HEK293 (cell line): ENCODE measurements at regions not wholly inside any gene's neighbourhood (a gene's known extent, or its start where the extent isn't known, plus 50 kb on each side); places are given as distances from the start of the nearest gene placed in this dataset.

Experiments used
- CTCF ChIA-PET: fragments of 350-600 bp; formaldehyde crosslinking; extraction: SDS; loops from one replicate; lab custom pipeline; 2021; ENCODE audit warnings: antibody characterized with exemption; lab: Yijun Ruan, JAX
- POLR2A ChIA-PET: fragments of 300-600 bp; formaldehyde crosslinking; extraction: SDS; loops from one replicate; lab custom pipeline; 2020; ENCODE audit warnings: antibody characterized with exemption, inconsistent platforms; lab: Yijun Ruan, JAX
- H3K27ac ChIP-seq: fragments of 200-500 bp; sonication (Bioruptor generic); 2 replicates; pipeline ENCODE4 v1.5.1; 2014; ENCODE audit warnings: low read depth, low read length, control low read depth, inconsistent platforms; ENCODE audit errors: extremely low read depth
- H3K36me3 ChIP-seq, 2 experiments: fragments of 200-500 bp in 1 of 2; sonication (Bioruptor generic) in 1 of 2; 1 replicate in 1 of 2; 2 replicates in 1 of 2; pipeline ENCODE4 v1.5.1; 2014 to 2017; ENCODE audit warnings: inconsistent platforms in 2 of 2, low read length in 2 of 2; ENCODE audit not compliant: control insufficient read depth in 2 of 2, insufficient read depth in 1 of 2
- H3K4me1 ChIP-seq: fragments of 200-500 bp; sonication (Bioruptor generic); 2 replicates; pipeline ENCODE4 v1.5.1; 2014; ENCODE audit warnings: mild to moderate bottlenecking, low read length, inconsistent platforms; ENCODE audit not compliant: control insufficient read depth, insufficient read depth
- H3K4me3 ChIP-seq: 2 replicates; pipeline ENCODE4 v1.5.1; 2011; ENCODE audit warnings: low read depth, mild to moderate bottlenecking, control low read depth, low read length, moderate library complexity
- H3K9me3 ChIP-seq: fragments of 200-500 bp; sonication (Bioruptor generic); 2 replicates; pipeline ENCODE4 v1.5.1; 2014; ENCODE audit warnings: low read depth, low read length, inconsistent platforms; ENCODE audit not compliant: control insufficient read depth, insufficient read depth
- AEBP2 ChIP-seq: fragments of 450-650 bp; formaldehyde crosslinking; IDR thresholded peaks from 2 replicates; pipeline ENCODE4 v1.5.1; 2016; ENCODE audit warnings: missing biosample characterization, missing genetic modification characterization, borderline replicate concordance
- ELK4 ChIP-seq: IDR thresholded peaks from 2 replicates; pipeline ENCODE4 v1.6.1; 2011; ENCODE audit warnings: mild to moderate bottlenecking, low read depth, low read length, borderline replicate concordance
- FEZF1 ChIP-seq: fragments of 450-650 bp; formaldehyde crosslinking; IDR thresholded peaks from 2 replicates; pipeline ENCODE4 v1.5.1; 2016; ENCODE audit warnings: missing biosample characterization, missing genetic modification characterization
- KLF7 ChIP-seq: fragments of 450-650 bp; formaldehyde crosslinking; IDR thresholded peaks from 2 replicates; pipeline ENCODE4 v1.5.1; 2016; ENCODE audit warnings: missing biosample characterization, missing genetic modification characterization, borderline replicate concordance
- OSR2 ChIP-seq: fragments of 450-650 bp; formaldehyde crosslinking; IDR thresholded peaks from 2 replicates; pipeline ENCODE4 v1.5.1; 2016; ENCODE audit warnings: missing biosample characterization, missing genetic modification characterization
- PRDM6 ChIP-seq: fragments of 450-650 bp; formaldehyde crosslinking; IDR thresholded peaks from 2 replicates; pipeline ENCODE4 v1.5.1; 2017; ENCODE audit warnings: missing biosample characterization, missing genetic modification characterization
- SP3 ChIP-seq: fragments of 450-650 bp; formaldehyde crosslinking; IDR thresholded peaks from 2 replicates; pipeline ENCODE4 v1.5.1; 2016; ENCODE audit warnings: missing biosample characterization, missing genetic modification characterization
- WT1 ChIP-seq: fragments of 450-650 bp; formaldehyde crosslinking; IDR thresholded peaks from 2 replicates; pipeline ENCODE4 v1.5.1; 2016; ENCODE audit warnings: missing biosample characterization, missing genetic modification characterization
- ZBTB8A ChIP-seq: fragments of 450-650 bp; formaldehyde crosslinking; IDR thresholded peaks from 2 replicates; pipeline ENCODE4 v1.5.1; 2016; ENCODE audit warnings: missing biosample characterization, missing genetic modification characterization
- ZFP69B ChIP-seq: fragments of 450-650 bp; formaldehyde crosslinking; IDR thresholded peaks from 2 replicates; pipeline ENCODE4 v1.5.1; 2016; ENCODE audit warnings: missing biosample characterization, missing genetic modification characterization
- ZIC2 ChIP-seq: fragments of 450-650 bp; formaldehyde crosslinking; IDR thresholded peaks from 2 replicates; pipeline ENCODE4 v1.5.1; 2016; ENCODE audit warnings: missing biosample characterization, missing genetic modification characterization
- ZNF112 ChIP-seq: fragments of 450-650 bp; formaldehyde crosslinking; IDR thresholded peaks from 2 replicates; pipeline ENCODE4 v1.5.0; 2017; ENCODE audit warnings: missing biosample characterization, missing genetic modification characterization
- ZNF133 ChIP-seq: fragments of 450-650 bp; formaldehyde crosslinking; IDR thresholded peaks from 2 replicates; pipeline ENCODE4 v1.5.1; 2016; ENCODE audit warnings: missing biosample characterization, missing genetic modification characterization
- ZNF202 ChIP-seq: fragments of 450-650 bp; formaldehyde crosslinking; IDR thresholded peaks from 2 replicates; pipeline ENCODE4 v1.5.1; 2016; ENCODE audit warnings: missing biosample characterization, missing genetic modification characterization, borderline replicate concordance
- ZNF223 ChIP-seq: fragments of 450-650 bp; formaldehyde crosslinking; IDR thresholded peaks from 2 replicates; pipeline ENCODE4 v1.5.1; 2016; ENCODE audit warnings: missing biosample characterization, missing genetic modification characterization
- ZNF280C ChIP-seq: fragments of 450-650 bp; formaldehyde crosslinking; IDR thresholded peaks from 2 replicates; pipeline ENCODE4 v1.5.1; 2016; ENCODE audit warnings: missing biosample characterization, missing genetic modification characterization
- ZNF324 ChIP-seq: fragments of 450-650 bp; formaldehyde crosslinking; IDR thresholded peaks from 2 replicates; pipeline ENCODE4 v1.5.1; 2016; ENCODE audit warnings: missing biosample characterization, missing genetic modification characterization
- ZNF391 ChIP-seq: fragments of 450-650 bp; formaldehyde crosslinking; IDR thresholded peaks from 2 replicates; pipeline ENCODE4 v1.5.1; 2016; ENCODE audit warnings: low read depth, missing biosample characterization, missing genetic modification characterization, borderline replicate concordance
- ZNF48 ChIP-seq: fragments of 450-650 bp; formaldehyde crosslinking; IDR thresholded peaks from 2 replicates; pipeline ENCODE4 v1.5.1; 2016; ENCODE audit warnings: missing biosample characterization, missing genetic modification characterization
- ZNF501 ChIP-seq: fragments of 450-650 bp; formaldehyde crosslinking; IDR thresholded peaks from 2 replicates; pipeline ENCODE4 v1.5.1; 2016; ENCODE audit warnings: missing biosample characterization, missing genetic modification characterization
- ZNF548 ChIP-seq: fragments of 450-650 bp; formaldehyde crosslinking; IDR thresholded peaks from 2 replicates; pipeline ENCODE4 v1.5.1; 2016; ENCODE audit warnings: missing biosample characterization, missing genetic modification characterization
- ZNF558 ChIP-seq: fragments of 450-650 bp; formaldehyde crosslinking; IDR thresholded peaks from 2 replicates; pipeline ENCODE4 v1.5.1; 2016; ENCODE audit warnings: missing biosample characterization, missing genetic modification characterization
- ZNF596 ChIP-seq: fragments of 450-650 bp; IDR thresholded peaks from 2 replicates; pipeline ENCODE4 v1.5.0; 2018; ENCODE audit warnings: missing biosample characterization, mild to moderate bottlenecking, missing genetic modification characterization, moderate library complexity
- ZNF658 ChIP-seq: fragments of 450-650 bp; formaldehyde crosslinking; IDR thresholded peaks from 2 replicates; pipeline ENCODE4; 2016; ENCODE audit warnings: missing biosample characterization, missing genetic modification characterization
- ZNF701 ChIP-seq: fragments of 450-650 bp; formaldehyde crosslinking; IDR thresholded peaks from 2 replicates; pipeline ENCODE4 v1.5.1; 2016; ENCODE audit warnings: missing biosample characterization, missing genetic modification characterization
- ZNF76 ChIP-seq: fragments of 450-650 bp; formaldehyde crosslinking; IDR thresholded peaks from 2 replicates; pipeline ENCODE4; 2016; ENCODE audit warnings: low read depth, missing biosample characterization, missing genetic modification characterization, borderline replicate concordance
- ZNF768 ChIP-seq: fragments of 450-650 bp; formaldehyde crosslinking; IDR thresholded peaks from 2 replicates; pipeline ENCODE4 v1.5.1; 2018; ENCODE audit warnings: missing biosample characterization, mild to moderate bottlenecking, missing genetic modification characterization
- ZNF777 ChIP-seq: fragments of 450-650 bp; formaldehyde crosslinking; IDR thresholded peaks from 2 replicates; pipeline ENCODE4 v1.5.1; 2017; ENCODE audit warnings: missing biosample characterization, missing genetic modification characterization, borderline replicate concordance
- ZNF830 ChIP-seq: fragments of 450-650 bp; IDR thresholded peaks from 2 replicates; pipeline ENCODE4 v1.5.0; 2018; ENCODE audit warnings: missing biosample characterization, missing genetic modification characterization, low read depth, mild to moderate bottlenecking, moderate library complexity
- ZXDB ChIP-seq: fragments of 450-650 bp; formaldehyde crosslinking; IDR thresholded peaks from 2 replicates; pipeline ENCODE4 v1.5.1; 2016; ENCODE audit warnings: missing biosample characterization, missing genetic modification characterization

- H3K36me3 ChIP-seq: no peaks in the 10 kb centered on the region
- H3K27ac ChIP-seq: no peak overlapping the region
- H3K4me3 ChIP-seq: no peak overlapping the region
- TF ChIP-seq SP3 (tag by site-specific recombination) (no peak), ZNF324 (no peak)
- H3K9me3 ChIP-seq: no peaks in the 10 kb centered on the region
- ChIA-PET POLR2A (no interaction called here), CTCF (no interaction called here)
- no peaks in the 10 kb centered on the region; the same call in 1 of the 2 replicates for H3K4me1 ChIP-seq
Observed at GRCh38 chr4:110860901-110861300, 238.0 kb upstream of the PITX2 start.

GRCh38 chr4:110865611-110866259 is 242.9 kb upstream of the PITX2 start:
- Histone ChIP-seq H3K36me3 (no peaks in the 10 kb centered on the region), H3K4me1 (peaks cover 9% of the 10 kb centered on the region), H3K4me3 (no peak overlapping the region), H3K27ac (peak overlapping the region; percentile 1; the same call in 1 of the 2 replicates), H3K9me3 (no peaks in the 10 kb centered on the region)
- POLR2A ChIA-PET: no interaction called here
- CTCF ChIA-PET: interaction anchor here (0.7 kb wide), 1 partner anchor 776 kb away, joined by 3 read pairs; no protein-coding TSS in a partner anchor
- TF ChIP-seq ZNF658 (tag by site-specific recombination): no peak
- TF ChIP-seq ZNF112 (tag by site-specific recombination): no peak
- no peak for TF ChIP-seq ZNF830 (tag by site-specific recombination)
- no peak for TF ChIP-seq ZNF223 (tag by site-specific recombination)
- no peak for TF ChIP-seq ELK4
- no peak for TF ChIP-seq ZNF596 (tag by site-specific recombination)
- TF ChIP-seq ZNF280C (tag by site-specific recombination): no peak
- TF ChIP-seq AEBP2: no peak
- peak; percentile 55; the same call in 1 of the 2 replicates for TF ChIP-seq FEZF1
- no peak for TF ChIP-seq ZNF548 (tag by site-specific recombination)
- no peak for TF ChIP-seq ZIC2 (tag by site-specific recombination)
- no peak for TF ChIP-seq ZNF768 (tag by site-specific recombination)
- no peak for TF ChIP-seq ZNF501 (tag by site-specific recombination)
- TF ChIP-seq ZNF133: no peak
- 0 out of 2 replicates have a peak, but pooled peaks have one; percentile 20 for TF ChIP-seq ZXDB (tag by site-specific recombination)
- TF ChIP-seq WT1 (tag by site-specific recombination): no peak
- no peak for TF ChIP-seq ZNF76 (tag by site-specific recombination)
- TF ChIP-seq ZNF202: no peak
- TF ChIP-seq ZFP69B (tag by site-specific recombination): no peak
- no peak for TF ChIP-seq ZNF558 (tag by site-specific recombination)
- TF ChIP-seq KLF7: no peak
- no peak for TF ChIP-seq ZNF701 (tag by site-specific recombination)
- TF ChIP-seq ZNF48 (tag by site-specific recombination): no peak
- no peak for TF ChIP-seq SP3 (tag by site-specific recombination)
- peak; percentile 59 for TF ChIP-seq ZBTB8A (tag by site-specific recombination)
- TF ChIP-seq PRDM6: peak; percentile 88
- peak; percentile 22; the same call in 1 of the 2 replicates for TF ChIP-seq OSR2 (tag by site-specific recombination)
- no peak for TF ChIP-seq ZNF391 (tag by site-specific recombination)
- no peak for TF ChIP-seq ZNF777 (tag by site-specific recombination)
